GM12878 (cell line): ENCODE measurements at regions not wholly inside any gene's neighbourhood (a gene's known extent, or its start where the extent isn't known, plus 50 kb on each side); places are given as distances from the start of the nearest gene placed in this dataset.

Experiments used
- CBFB ChIP-seq: IDR thresholded peaks from 2 replicates; pipeline ENCODE4 v1.6.1; 2016; ENCODE audit warnings: antibody characterized with exemption, low read depth
- EZH2 ChIP-seq: IDR thresholded peaks from 2 replicates; pipeline ENCODE4 v1.6.1; 2012; ENCODE audit warnings: low read depth, mild to moderate bottlenecking, control low read depth, inconsistent platforms, low read length, borderline replicate concordance; ENCODE audit not compliant: control insufficient read depth
- POLR2A ChIP-seq: IDR thresholded peaks from 2 replicates; pipeline ENCODE4 v1.6.1; 2011; ENCODE audit warnings: low read depth, mild to moderate bottlenecking, low read length
- RCOR1 ChIP-seq: conservative IDR thresholded peaks from 2 replicates; pipeline ENCODE4 v1.6.1; 2012; ENCODE audit warnings: low read depth, low read length, improper control_type of control experiment
- TF ChIP-seq, protein P1 (sequence below), 3 experiments: IDR thresholded peaks in 2 of 3; conservative IDR thresholded peaks in 1 of 3; 2 replicates each; pipeline ENCODE4 v1.5.1; 2011; ENCODE audit warnings: low read depth in 3 of 3, low read length in 3 of 3, mild to moderate bottlenecking in 3 of 3, control low read depth in 2 of 3, moderate library complexity in 2 of 3, inconsistent platforms in 1 of 3, mixed read lengths in 1 of 3; ENCODE audit not compliant: control insufficient read depth in 2 of 3, insufficient read depth in 1 of 3; ENCODE audit errors: extremely low read depth in 1 of 3

DNA sequence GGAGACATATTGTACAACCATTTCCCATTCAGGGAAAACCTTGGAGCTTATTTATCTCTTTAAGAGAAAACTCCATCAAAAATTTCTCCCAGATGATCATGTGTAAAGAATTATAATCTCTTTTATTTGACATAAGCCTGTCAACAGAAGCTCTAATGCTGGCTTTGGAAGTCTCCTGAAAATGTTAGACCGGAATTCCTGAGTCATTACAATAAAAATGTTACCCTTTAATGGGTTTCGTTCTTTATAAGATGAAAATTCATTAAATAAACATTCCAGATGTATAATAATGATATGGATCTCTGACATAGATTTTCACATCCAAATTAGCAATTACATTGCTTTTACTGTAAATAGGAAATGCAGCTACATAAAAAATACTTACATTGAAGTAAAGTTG lies 1036.4 kb downstream of the EFNA5 start:
- TF ChIP-seq CBFB (no peak), RCOR1 (no peak), EZH2 (no peak), POLR2A (no peak)
- TF ChIP-seq, protein P1, sequence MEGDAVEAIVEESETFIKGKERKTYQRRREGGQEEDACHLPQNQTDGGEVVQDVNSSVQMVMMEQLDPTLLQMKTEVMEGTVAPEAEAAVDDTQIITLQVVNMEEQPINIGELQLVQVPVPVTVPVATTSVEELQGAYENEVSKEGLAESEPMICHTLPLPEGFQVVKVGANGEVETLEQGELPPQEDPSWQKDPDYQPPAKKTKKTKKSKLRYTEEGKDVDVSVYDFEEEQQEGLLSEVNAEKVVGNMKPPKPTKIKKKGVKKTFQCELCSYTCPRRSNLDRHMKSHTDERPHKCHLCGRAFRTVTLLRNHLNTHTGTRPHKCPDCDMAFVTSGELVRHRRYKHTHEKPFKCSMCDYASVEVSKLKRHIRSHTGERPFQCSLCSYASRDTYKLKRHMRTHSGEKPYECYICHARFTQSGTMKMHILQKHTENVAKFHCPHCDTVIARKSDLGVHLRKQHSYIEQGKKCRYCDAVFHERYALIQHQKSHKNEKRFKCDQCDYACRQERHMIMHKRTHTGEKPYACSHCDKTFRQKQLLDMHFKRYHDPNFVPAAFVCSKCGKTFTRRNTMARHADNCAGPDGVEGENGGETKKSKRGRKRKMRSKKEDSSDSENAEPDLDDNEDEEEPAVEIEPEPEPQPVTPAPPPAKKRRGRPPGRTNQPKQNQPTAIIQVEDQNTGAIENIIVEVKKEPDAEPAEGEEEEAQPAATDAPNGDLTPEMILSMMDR (IDR thresholded peaks at IDR 0.05 in 2 of 3, conservative IDR thresholded peaks at IDR 0.05 in 1 of 3; ENCODE audit: control insufficient read depth in 2 of 3, extremely low read depth in 1 of 3, insufficient read depth in 1 of 3, low read depth in 3 of 3, low read length in 3 of 3): no peak
